H9 (cell line): ENCODE measurements at regions not wholly inside any gene's neighbourhood (a gene's known extent, or its start where the extent isn't known, plus 50 kb on each side); places are given as distances from the start of the nearest gene placed in this dataset.

ENCODE experiments used
- DNase-seq: peaks from one replicate; pipeline ENCODE4 v3.0.0-alpha.2; 2017
- H2AFZ ChIP-seq: one replicate; pipeline ENCODE4 v1.6.1; 2013; ENCODE audit warnings: mild to moderate bottlenecking, low read length, control low read depth, moderate library complexity
- H2AK5ac ChIP-seq: 2 replicates; pipeline ENCODE4 v1.6.1; 2013; ENCODE audit warnings: low read length, control low read depth, mixed read lengths; ENCODE audit not compliant: insufficient read length
- H2BK120ac ChIP-seq: one replicate; pipeline ENCODE4 v1.6.1; 2013; ENCODE audit warnings: low read depth, mild to moderate bottlenecking, low read length, control low read depth, inconsistent platforms; ENCODE audit not compliant: poor library complexity, severe bottlenecking
- H2BK12ac ChIP-seq: 2 replicates; pipeline ENCODE4 v1.6.1; 2013; ENCODE audit warnings: low read length, control low read depth, mixed read lengths, low read depth; ENCODE audit not compliant: insufficient read length
- H2BK15ac ChIP-seq: 2 replicates; pipeline ENCODE4 v1.6.1; 2013; ENCODE audit warnings: low read depth, low read length, control low read depth
- H2BK20ac ChIP-seq: one replicate; pipeline ENCODE4 v1.6.1; 2013; ENCODE audit warnings: low read depth, mild to moderate bottlenecking, low read length, control low read depth, inconsistent platforms; ENCODE audit not compliant: poor library complexity, severe bottlenecking
- H2BK5ac ChIP-seq: 2 replicates; pipeline ENCODE4 v1.6.1; 2013; ENCODE audit warnings: low read length, control low read depth, mixed read lengths; ENCODE audit not compliant: insufficient read length
- H3K14ac ChIP-seq: 2 replicates; pipeline ENCODE4 v1.6.1; 2013; ENCODE audit warnings: low read length, control low read depth; ENCODE audit not compliant: insufficient read depth
- H3K18ac ChIP-seq: 2 replicates; pipeline ENCODE4 v1.6.1; 2013; ENCODE audit warnings: low read depth, mild to moderate bottlenecking, mixed read lengths, low read length, control low read depth; ENCODE audit not compliant: insufficient read length
- H3K23ac ChIP-seq: 2 replicates; pipeline ENCODE4 v1.6.1; 2013; ENCODE audit warnings: low read length, control low read depth, mixed read lengths, low read depth; ENCODE audit not compliant: insufficient read length
- H3K23me2 ChIP-seq: 2 replicates; pipeline ENCODE4 v1.6.1; 2013; ENCODE audit warnings: low read depth, mild to moderate bottlenecking, mixed read lengths, low read length, control low read depth; ENCODE audit not compliant: insufficient read length, poor library complexity, severe bottlenecking
- H3K27ac ChIP-seq: 2 replicates; pipeline ENCODE4 v1.5.1; 2013; ENCODE audit warnings: low read length, control low read depth, mixed read lengths, low read depth; ENCODE audit not compliant: insufficient read length
- H3K27me3 ChIP-seq: 2 replicates; pipeline ENCODE4 v1.6.1; 2013; ENCODE audit warnings: low read length, control low read depth, inconsistent platforms; ENCODE audit not compliant: insufficient read depth
- H3K4ac ChIP-seq: 2 replicates; pipeline ENCODE4 v1.6.1; 2013; ENCODE audit warnings: low read depth, mild to moderate bottlenecking, control low read depth, inconsistent platforms, low read length, moderate library complexity
- H3K4me1 ChIP-seq: 2 replicates; pipeline ENCODE4 v1.6.1; 2013; ENCODE audit warnings: low read length, control low read depth, inconsistent platforms; ENCODE audit not compliant: insufficient read depth
- H3K4me2 ChIP-seq: 2 replicates; pipeline ENCODE4 v1.6.1; 2013; ENCODE audit warnings: low read length, control low read depth, mixed read lengths; ENCODE audit not compliant: insufficient read length, insufficient read depth
- H3K56ac ChIP-seq: 2 replicates; pipeline ENCODE4 v1.6.1; 2013; ENCODE audit warnings: low read depth, mild to moderate bottlenecking, mixed read lengths, low read length, control low read depth; ENCODE audit not compliant: insufficient read length
- H3K79me1 ChIP-seq: 2 replicates; pipeline ENCODE4 v1.6.1; 2013; ENCODE audit warnings: low read depth, mild to moderate bottlenecking, moderate library complexity, low read length, control low read depth, inconsistent platforms; ENCODE audit not compliant: insufficient read depth, poor library complexity, severe bottlenecking
- H3K79me2 ChIP-seq: 2 replicates; pipeline ENCODE4 v1.6.1; 2013; ENCODE audit warnings: low read length, control low read depth, inconsistent platforms; ENCODE audit not compliant: insufficient read depth
- H3K9ac ChIP-seq: 2 replicates; pipeline ENCODE4 v1.6.1; 2013; ENCODE audit warnings: low read length, control low read depth, mixed read lengths; ENCODE audit not compliant: insufficient read length; ENCODE audit errors: extremely low read depth
- H3K9me3 ChIP-seq: one replicate; pipeline ENCODE4 v1.6.1; 2013; ENCODE audit warnings: low read depth, low read length, inconsistent platforms; ENCODE audit not compliant: control insufficient read depth
- H3T11ph ChIP-seq: one replicate; pipeline ENCODE4 v1.6.1; 2013; ENCODE audit warnings: mild to moderate bottlenecking, low read length, control low read depth, inconsistent platforms
- H4K20me1 ChIP-seq: one replicate; pipeline ENCODE4 v1.6.1; 2013; ENCODE audit not compliant: control insufficient read depth, insufficient read length, insufficient read depth
- H4K5ac ChIP-seq: 2 replicates; pipeline ENCODE4 v1.6.1; 2013; ENCODE audit warnings: low read depth, mild to moderate bottlenecking, mixed read lengths, low read length, control low read depth; ENCODE audit not compliant: insufficient read length
- H4K8ac ChIP-seq: replicated peaks from 2 replicates; pipeline ENCODE4 v1.6.1; 2013; ENCODE audit warnings: low read length, control low read depth, mixed read lengths, low read depth; ENCODE audit not compliant: insufficient read length
- H4K91ac ChIP-seq: 2 replicates; pipeline ENCODE4 v1.6.1; 2013; ENCODE audit warnings: low read depth, mild to moderate bottlenecking, moderate library complexity, mixed read lengths, low read length, control low read depth; ENCODE audit not compliant: insufficient read length
- H3K27ac Mint-ChIP-seq, 3 experiments: 2 replicates in 2 of 3; 3 replicates in 1 of 3; pipeline ENCODE4 v1.8.0; 2020 to 2021; ENCODE audit warnings: mixed read lengths in 3 of 3, mild to moderate bottlenecking in 1 of 3, moderate library complexity in 1 of 3
- H3K27me3 Mint-ChIP-seq: 2 replicates; pipeline ENCODE4 v1.8.0; 2021; ENCODE audit warnings: low read depth, mild to moderate bottlenecking, moderate library complexity, mixed read lengths
- H3K36me3 Mint-ChIP-seq, 3 experiments: 2 replicates in 2 of 3; 3 replicates in 1 of 3; pipeline ENCODE4 v1.8.0; 2020 to 2021; ENCODE audit warnings: low read depth in 3 of 3, mixed read lengths in 3 of 3; ENCODE audit not compliant: insufficient read depth in 1 of 3
- H3K4me1 Mint-ChIP-seq, 2 experiments: 2 replicates each; pipeline ENCODE4 v1.8.0; 2020; ENCODE audit warnings: mixed read lengths in 2 of 2
- H3K4me3 Mint-ChIP-seq, 2 experiments: 2 replicates in 1 of 2; 3 replicates in 1 of 2; pipeline ENCODE4 v1.8.0; 2020 to 2021; ENCODE audit warnings: mild to moderate bottlenecking in 2 of 2, mixed read lengths in 2 of 2, moderate library complexity in 1 of 2
- H3K9me3 Mint-ChIP-seq, 2 experiments: 2 replicates in 1 of 2; 3 replicates in 1 of 2; pipeline ENCODE4 v1.8.0; 2020; ENCODE audit warnings: mild to moderate bottlenecking in 2 of 2, mixed read lengths in 2 of 2, moderate library complexity in 1 of 2
- WGBS: extraction: QIAGEN DNeasy Blood & Tissue Kit; methylation state at CpG from one replicate; pipeline ENCODE4 v1.1.7; 2013; ENCODE audit warnings: missing lambda C conversion rate, low lambda C conversion rate, mixed read lengths; ENCODE audit not compliant: insufficient read length; ENCODE audit errors: extremely low coverage; 5-methylcytosine and 5-hydroxymethylcytosine counted together
- TF ChIP-seq, protein P1 (sequence below): fragments of 200-600 bp; sonication (generic); conservative IDR thresholded peaks from 3 replicates; pipeline ENCODE4 v1.8.0; 2021; ENCODE audit warnings: antibody characterized with exemption, mild to moderate bottlenecking

- Histone ChIP-seq H2BK15ac (no peak overlapping the region), H3K27me3 (no peaks in the 10 kb centered on the region), H2BK20ac (no peak overlapping the region), H3K4ac (no peak overlapping the region), H2BK12ac (no peak overlapping the region), H3T11ph (no peak overlapping the region), H3K4me2 (no peak overlapping the region), H3K9ac (no peak overlapping the region), H4K20me1 (no peaks in the 10 kb centered on the region), H2BK120ac (no peak overlapping the region), H3K27ac (no peak overlapping the region), H3K79me2 (no peaks in the 10 kb centered on the region), H3K18ac (no peak overlapping the region), H3K14ac (no peak overlapping the region), H3K4me1 (no peaks in the 10 kb centered on the region), H3K23me2 (no peaks in the 10 kb centered on the region), H3K23ac (no peak overlapping the region), H3K56ac (no peak overlapping the region), H3K9me3 (no peaks in the 10 kb centered on the region), H4K5ac (no peak overlapping the region), H4K91ac (no peak overlapping the region), H2AFZ (no peak overlapping the region), H2AK5ac (no peak overlapping the region), H2BK5ac (no peak overlapping the region), H4K8ac (no peak overlapping the region), H3K79me1 (no peaks in the 10 kb centered on the region)
- DNase-seq = no peak
- Mint-ChIP-seq H3K36me3 (no peaks in the 10 kb centered on the region), H3K27me3 (no peaks in the 10 kb centered on the region), H3K9me3 (no peaks in the 10 kb centered on the region; a peak in 1 of 5 replicates), H3K27ac (no peak overlapping the region), H3K4me3 (no peak overlapping the region), H3K4me1 (no peaks in the 10 kb centered on the region)
- TF ChIP-seq, protein P1, sequence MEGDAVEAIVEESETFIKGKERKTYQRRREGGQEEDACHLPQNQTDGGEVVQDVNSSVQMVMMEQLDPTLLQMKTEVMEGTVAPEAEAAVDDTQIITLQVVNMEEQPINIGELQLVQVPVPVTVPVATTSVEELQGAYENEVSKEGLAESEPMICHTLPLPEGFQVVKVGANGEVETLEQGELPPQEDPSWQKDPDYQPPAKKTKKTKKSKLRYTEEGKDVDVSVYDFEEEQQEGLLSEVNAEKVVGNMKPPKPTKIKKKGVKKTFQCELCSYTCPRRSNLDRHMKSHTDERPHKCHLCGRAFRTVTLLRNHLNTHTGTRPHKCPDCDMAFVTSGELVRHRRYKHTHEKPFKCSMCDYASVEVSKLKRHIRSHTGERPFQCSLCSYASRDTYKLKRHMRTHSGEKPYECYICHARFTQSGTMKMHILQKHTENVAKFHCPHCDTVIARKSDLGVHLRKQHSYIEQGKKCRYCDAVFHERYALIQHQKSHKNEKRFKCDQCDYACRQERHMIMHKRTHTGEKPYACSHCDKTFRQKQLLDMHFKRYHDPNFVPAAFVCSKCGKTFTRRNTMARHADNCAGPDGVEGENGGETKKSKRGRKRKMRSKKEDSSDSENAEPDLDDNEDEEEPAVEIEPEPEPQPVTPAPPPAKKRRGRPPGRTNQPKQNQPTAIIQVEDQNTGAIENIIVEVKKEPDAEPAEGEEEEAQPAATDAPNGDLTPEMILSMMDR = no peak
- WGBS = no CpG with 5 or more reads among the region's 1 CpG
These were observed 842.6 kb upstream of the MANEA start for GRCh38 chr6:94734751-94735150.
